ENCODE measurements at regions not wholly inside any gene's neighbourhood (a gene's known extent, or its start where the extent isn't known, plus 50 kb on each side); places are given as distances from the start of the nearest gene placed in this dataset.

- no peak overlapping the region for H3K27ac ChIP-seq
- TF ChIP-seq ZFX (IDR thresholded peaks at IDR 0.05) (no peak), CTCF (conservative IDR thresholded peaks at IDR 0.05) (no peak)
Observed at GRCh38 chr2:226520723-226521122, 278.9 kb downstream of the IRS1 start.

- no peak for TF ChIP-seq ZFX (IDR thresholded peaks at IDR 0.05)
- no peak for TF ChIP-seq CTCF (conservative IDR thresholded peaks at IDR 0.05)
- H3K27ac ChIP-seq = no peak overlapping the region
Observed at GRCh38 chr2:226515344-226516055, 284.1 kb downstream of the IRS1 start.

GRCh38 chr2:226514895-226515294 lies 284.7 kb downstream of the IRS1 start:
- H3K27ac ChIP-seq = no peak overlapping the region
- TF ChIP-seq ZFX (IDR thresholded peaks at IDR 0.05) (no peak), CTCF (conservative IDR thresholded peaks at IDR 0.05) (no peak)

- no peak overlapping the region for H3K27ac ChIP-seq
- TF ChIP-seq ZFX (IDR thresholded peaks at IDR 0.05) (no peak), CTCF (conservative IDR thresholded peaks at IDR 0.05) (no peak)
Observed at GRCh38 chr2:226511311-226511710, 288.3 kb downstream of the IRS1 start.

- no peak for TF ChIP-seq CTCF (conservative IDR thresholded peaks at IDR 0.05)
- no peak for TF ChIP-seq ZFX (IDR thresholded peaks at IDR 0.05)
Observed at GRCh38 chr2:226508683-226509082, 290.9 kb downstream of the IRS1 start.

GRCh38 chr2:226508005-226508404 lies 291.6 kb downstream of the IRS1 start:
- TF ChIP-seq CTCF (conservative IDR thresholded peaks at IDR 0.05) (no peak), ZFX (IDR thresholded peaks at IDR 0.05) (no peak)
- no peak overlapping the region for H3K27ac ChIP-seq

More at GRCh38 chr2:226508683-226509082, 290.9 kb downstream of the IRS1 start:
- H3K27ac ChIP-seq = no peak overlapping the region

- H3K27ac ChIP-seq = no peak overlapping the region
- no peak for TF ChIP-seq ZFX (IDR thresholded peaks at IDR 0.05)
- no peak for TF ChIP-seq CTCF (conservative IDR thresholded peaks at IDR 0.05)
Observed at GRCh38 chr2:226497146-226497909, 302.3 kb downstream of the IRS1 start.
